GM23338 (cell line): ENCODE measurements at regions not wholly inside any gene's neighbourhood (a gene's known extent, or its start where the extent isn't known, plus 50 kb on each side); places are given as distances from the start of the nearest gene placed in this dataset.
"Not testable (repeated sequence)": the region's sequence is repeated elsewhere in the genome, so short reads cannot be mapped to it uniquely, and the experiment has no call there.

Experiments
- ATAC-seq: fragments of 200-7000 bp; cut with Tn5 transposase; 3 replicates; pipeline ENCODE4 v1.9.1; 2020
- DNase-seq: peaks from one replicate; pipeline ENCODE4 v3.0.0-alpha.2; 2015; ENCODE audit warnings: low spot score
- H2AFZ ChIP-seq: fragments of 200-600 bp; sonication (generic); 2 replicates; pipeline ENCODE4 v1.8.0; 2016; ENCODE audit warnings: antibody characterized with exemption, mild to moderate bottlenecking, moderate library complexity
- H3F3A ChIP-seq: fragments of 200-600 bp; sonication (generic); replicated peaks from 2 replicates; pipeline ENCODE4 v1.8.0; 2017; ENCODE audit warnings: antibody characterized with exemption, mixed run types, low read depth
- H3K27ac ChIP-seq: fragments of 200-600 bp; sonication (generic); 2 replicates; pipeline ENCODE4 v1.6.1; 2016; ENCODE audit warnings: low read depth
- H3K27me3 ChIP-seq: fragments of 200-600 bp; sonication (generic); 2 replicates; pipeline ENCODE4 v1.8.0; 2016; ENCODE audit warnings: mild to moderate bottlenecking, mixed run types, moderate library complexity; ENCODE audit not compliant: insufficient read depth
- H3K36me3 ChIP-seq: fragments of 200-600 bp; sonication (generic); 2 replicates; pipeline ENCODE4 v1.8.0; 2016; ENCODE audit warnings: mild to moderate bottlenecking; ENCODE audit not compliant: insufficient read depth
- H3K4me1 ChIP-seq: fragments of 200-600 bp; sonication (generic); 2 replicates; pipeline ENCODE4 v1.8.0; 2016; ENCODE audit warnings: mild to moderate bottlenecking, moderate library complexity; ENCODE audit not compliant: insufficient read depth
- H3K4me2 ChIP-seq: fragments of 200-600 bp; sonication (generic); 2 replicates; pipeline ENCODE4 v1.7.1; 2017; ENCODE audit warnings: mixed run types
- H3K4me3 ChIP-seq: fragments of 200-600 bp; sonication (generic); 2 replicates; pipeline ENCODE4 v1.6.1; 2016; ENCODE audit warnings: mixed run types
- H3K79me2 ChIP-seq: fragments of 200-600 bp; sonication (generic); replicated peaks from 2 replicates; pipeline ENCODE4 v1.8.0; 2017; ENCODE audit warnings: mild to moderate bottlenecking; ENCODE audit not compliant: insufficient read depth
- H3K9me2 ChIP-seq: fragments of 200-600 bp; sonication (generic); 2 replicates; pipeline ENCODE4 v1.8.0; 2017; ENCODE audit not compliant: insufficient read depth
- H4K20me1 ChIP-seq: fragments of 200-600 bp; sonication (generic); replicated peaks from 2 replicates; pipeline ENCODE4 v1.8.0; 2017; ENCODE audit warnings: mild to moderate bottlenecking; ENCODE audit not compliant: insufficient read depth
- H3K27ac Mint-ChIP-seq: 2 replicates; pipeline ENCODE4 v1.8.0; 2020; ENCODE audit warnings: inconsistent platforms, mild to moderate bottlenecking, moderate library complexity, mixed read lengths
- H3K27me3 Mint-ChIP-seq: 3 replicates; pipeline ENCODE4 v1.8.0; 2022; ENCODE audit warnings: low read depth, mild to moderate bottlenecking, moderate library complexity, mixed read lengths, inconsistent platforms; ENCODE audit not compliant: insufficient read depth, poor library complexity
- H3K36me3 Mint-ChIP-seq: 3 replicates; pipeline ENCODE4 v1.8.0; 2021; ENCODE audit warnings: low read depth, mild to moderate bottlenecking, inconsistent platforms, moderate library complexity, mixed read lengths
- H3K4me1 Mint-ChIP-seq: 3 replicates; pipeline ENCODE4 v1.8.0; 2020; ENCODE audit warnings: mild to moderate bottlenecking, inconsistent platforms, mixed read lengths
- H3K4me3 Mint-ChIP-seq: 3 replicates; pipeline ENCODE4 v1.8.0; 2021; ENCODE audit warnings: moderate library complexity, mild to moderate bottlenecking, inconsistent platforms, mixed read lengths
- H3K9me3 Mint-ChIP-seq: 3 replicates; pipeline ENCODE4 v1.8.0; 2020; ENCODE audit warnings: moderate library complexity, mild to moderate bottlenecking, inconsistent platforms, mixed read lengths
- NANOG ChIP-seq: IDR thresholded peaks from 2 replicates; pipeline ENCODE4 v1.6.1; 2016; ENCODE audit warnings: antibody characterized with exemption, borderline replicate concordance
- ZNF114 ChIP-seq: fragments of 250-450 bp; sonication (Bioruptor Pico); IDR thresholded peaks from 2 replicates; pipeline ENCODE4 v1.5.0; 2020; ENCODE audit warnings: mild to moderate bottlenecking, moderate library complexity
- ZNF331 ChIP-seq: fragments of 250-450 bp; sonication (Bioruptor Pico); IDR thresholded peaks from 2 replicates; pipeline ENCODE4 v1.5.0; 2020; ENCODE audit warnings: low read depth, mild to moderate bottlenecking, moderate library complexity
- TF ChIP-seq, protein P1 (sequence below): fragments of 250-450 bp; sonication (Bioruptor Pico); IDR thresholded peaks from 2 replicates; pipeline ENCODE4 v1.5.0; 2020; ENCODE audit warnings: mild to moderate bottlenecking, moderate library complexity
- TF ChIP-seq, protein P2 (sequence below): IDR thresholded peaks from one replicate; pipeline ENCODE4 v1.6.1; 2018; ENCODE audit warnings: antibody characterized with exemption; ENCODE audit not compliant: unreplicated experiment

DNA sequence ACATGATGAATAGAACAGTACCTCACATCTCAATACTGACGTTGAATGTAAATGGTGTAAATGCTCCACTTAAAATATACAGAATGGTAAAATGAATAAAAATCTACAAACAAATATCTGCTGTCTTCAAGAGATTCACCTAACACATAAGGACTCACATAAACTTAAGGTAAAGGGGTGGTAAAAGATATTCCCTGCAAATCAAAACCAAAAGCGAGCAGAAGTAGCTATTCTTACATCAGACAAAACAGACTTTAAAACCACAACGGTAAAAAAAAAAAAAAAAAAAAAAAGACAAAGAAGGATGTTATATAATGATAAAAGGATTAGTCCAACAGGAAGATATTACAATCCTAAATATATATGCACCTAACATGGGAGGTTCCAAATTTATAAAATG lies 214.0 kb upstream of the MAST4 start (continued):
- TF ChIP-seq, protein P1, sequence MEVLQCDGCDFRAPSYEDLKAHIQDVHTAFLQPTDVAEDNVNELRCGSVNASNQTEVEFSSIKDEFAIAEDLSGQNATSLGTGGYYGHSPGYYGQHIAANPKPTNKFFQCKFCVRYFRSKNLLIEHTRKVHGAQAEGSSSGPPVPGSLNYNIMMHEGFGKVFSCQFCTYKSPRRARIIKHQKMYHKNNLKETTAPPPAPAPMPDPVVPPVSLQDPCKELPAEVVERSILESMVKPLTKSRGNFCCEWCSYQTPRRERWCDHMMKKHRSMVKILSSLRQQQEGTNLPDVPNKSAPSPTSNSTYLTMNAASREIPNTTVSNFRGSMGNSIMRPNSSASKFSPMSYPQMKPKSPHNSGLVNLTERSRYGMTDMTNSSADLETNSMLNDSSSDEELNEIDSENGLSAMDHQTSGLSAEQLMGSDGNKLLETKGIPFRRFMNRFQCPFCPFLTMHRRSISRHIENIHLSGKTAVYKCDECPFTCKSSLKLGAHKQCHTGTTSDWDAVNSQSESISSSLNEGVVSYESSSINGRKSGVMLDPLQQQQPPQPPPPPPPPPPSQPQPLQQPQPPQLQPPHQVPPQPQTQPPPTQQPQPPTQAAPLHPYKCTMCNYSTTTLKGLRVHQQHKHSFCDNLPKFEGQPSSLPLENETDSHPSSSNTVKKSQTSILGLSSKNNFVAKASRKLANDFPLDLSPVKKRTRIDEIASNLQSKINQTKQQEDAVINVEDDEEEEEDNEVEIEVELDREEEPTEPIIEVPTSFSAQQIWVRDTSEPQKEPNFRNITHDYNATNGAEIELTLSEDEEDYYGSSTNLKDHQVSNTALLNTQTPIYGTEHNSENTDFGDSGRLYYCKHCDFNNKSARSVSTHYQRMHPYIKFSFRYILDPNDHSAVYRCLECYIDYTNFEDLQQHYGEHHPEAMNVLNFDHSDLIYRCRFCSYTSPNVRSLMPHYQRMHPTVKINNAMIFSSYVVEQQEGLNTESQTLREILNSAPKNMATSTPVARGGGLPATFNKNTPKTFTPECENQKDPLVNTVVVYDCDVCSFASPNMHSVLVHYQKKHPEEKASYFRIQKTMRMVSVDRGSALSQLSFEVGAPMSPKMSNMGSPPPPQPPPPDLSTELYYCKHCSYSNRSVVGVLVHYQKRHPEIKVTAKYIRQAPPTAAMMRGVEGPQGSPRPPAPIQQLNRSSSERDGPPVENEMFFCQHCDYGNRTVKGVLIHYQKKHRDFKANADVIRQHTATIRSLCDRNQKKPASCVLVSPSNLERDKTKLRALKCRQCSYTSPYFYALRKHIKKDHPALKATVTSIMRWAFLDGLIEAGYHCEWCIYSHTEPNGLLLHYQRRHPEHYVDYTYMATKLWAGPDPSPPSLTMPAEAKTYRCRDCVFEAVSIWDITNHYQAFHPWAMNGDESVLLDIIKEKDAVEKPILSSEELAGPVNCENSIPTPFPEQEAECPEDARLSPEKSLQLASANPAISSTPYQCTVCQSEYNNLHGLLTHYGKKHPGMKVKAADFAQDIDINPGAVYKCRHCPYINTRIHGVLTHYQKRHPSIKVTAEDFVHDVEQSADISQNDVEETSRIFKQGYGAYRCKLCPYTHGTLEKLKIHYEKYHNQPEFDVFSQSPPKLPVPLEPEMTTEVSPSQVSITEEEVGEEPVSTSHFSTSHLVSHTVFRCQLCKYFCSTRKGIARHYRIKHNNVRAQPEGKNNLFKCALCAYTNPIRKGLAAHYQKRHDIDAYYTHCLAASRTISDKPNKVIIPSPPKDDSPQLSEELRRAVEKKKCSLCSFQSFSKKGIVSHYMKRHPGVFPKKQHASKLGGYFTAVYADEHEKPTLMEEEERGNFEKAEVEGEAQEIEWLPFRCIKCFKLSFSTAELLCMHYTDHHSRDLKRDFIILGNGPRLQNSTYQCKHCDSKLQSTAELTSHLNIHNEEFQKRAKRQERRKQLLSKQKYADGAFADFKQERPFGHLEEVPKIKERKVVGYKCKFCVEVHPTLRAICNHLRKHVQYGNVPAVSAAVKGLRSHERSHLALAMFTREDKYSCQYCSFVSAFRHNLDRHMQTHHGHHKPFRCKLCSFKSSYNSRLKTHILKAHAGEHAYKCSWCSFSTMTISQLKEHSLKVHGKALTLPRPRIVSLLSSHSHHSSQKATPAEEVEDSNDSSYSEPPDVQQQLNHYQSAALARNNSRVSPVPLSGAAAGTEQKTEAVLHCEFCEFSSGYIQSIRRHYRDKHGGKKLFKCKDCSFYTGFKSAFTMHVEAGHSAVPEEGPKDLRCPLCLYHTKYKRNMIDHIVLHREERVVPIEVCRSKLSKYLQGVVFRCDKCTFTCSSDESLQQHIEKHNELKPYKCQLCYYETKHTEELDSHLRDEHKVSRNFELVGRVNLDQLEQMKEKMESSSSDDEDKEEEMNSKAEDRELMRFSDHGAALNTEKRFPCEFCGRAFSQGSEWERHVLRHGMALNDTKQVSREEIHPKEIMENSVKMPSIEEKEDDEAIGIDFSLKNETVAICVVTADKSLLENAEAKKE (CRISPR knock-in tag), result no peak
- TF ChIP-seq ZNF331 (CRISPR knock-in tag), result no peak
- no peak for TF ChIP-seq NANOG
- TF ChIP-seq, protein P2, sequence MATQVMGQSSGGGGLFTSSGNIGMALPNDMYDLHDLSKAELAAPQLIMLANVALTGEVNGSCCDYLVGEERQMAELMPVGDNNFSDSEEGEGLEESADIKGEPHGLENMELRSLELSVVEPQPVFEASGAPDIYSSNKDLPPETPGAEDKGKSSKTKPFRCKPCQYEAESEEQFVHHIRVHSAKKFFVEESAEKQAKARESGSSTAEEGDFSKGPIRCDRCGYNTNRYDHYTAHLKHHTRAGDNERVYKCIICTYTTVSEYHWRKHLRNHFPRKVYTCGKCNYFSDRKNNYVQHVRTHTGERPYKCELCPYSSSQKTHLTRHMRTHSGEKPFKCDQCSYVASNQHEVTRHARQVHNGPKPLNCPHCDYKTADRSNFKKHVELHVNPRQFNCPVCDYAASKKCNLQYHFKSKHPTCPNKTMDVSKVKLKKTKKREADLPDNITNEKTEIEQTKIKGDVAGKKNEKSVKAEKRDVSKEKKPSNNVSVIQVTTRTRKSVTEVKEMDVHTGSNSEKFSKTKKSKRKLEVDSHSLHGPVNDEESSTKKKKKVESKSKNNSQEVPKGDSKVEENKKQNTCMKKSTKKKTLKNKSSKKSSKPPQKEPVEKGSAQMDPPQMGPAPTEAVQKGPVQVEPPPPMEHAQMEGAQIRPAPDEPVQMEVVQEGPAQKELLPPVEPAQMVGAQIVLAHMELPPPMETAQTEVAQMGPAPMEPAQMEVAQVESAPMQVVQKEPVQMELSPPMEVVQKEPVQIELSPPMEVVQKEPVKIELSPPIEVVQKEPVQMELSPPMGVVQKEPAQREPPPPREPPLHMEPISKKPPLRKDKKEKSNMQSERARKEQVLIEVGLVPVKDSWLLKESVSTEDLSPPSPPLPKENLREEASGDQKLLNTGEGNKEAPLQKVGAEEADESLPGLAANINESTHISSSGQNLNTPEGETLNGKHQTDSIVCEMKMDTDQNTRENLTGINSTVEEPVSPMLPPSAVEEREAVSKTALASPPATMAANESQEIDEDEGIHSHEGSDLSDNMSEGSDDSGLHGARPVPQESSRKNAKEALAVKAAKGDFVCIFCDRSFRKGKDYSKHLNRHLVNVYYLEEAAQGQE, result no peak
- TF ChIP-seq ZNF114 (CRISPR knock-in tag), result no peak

DNA sequence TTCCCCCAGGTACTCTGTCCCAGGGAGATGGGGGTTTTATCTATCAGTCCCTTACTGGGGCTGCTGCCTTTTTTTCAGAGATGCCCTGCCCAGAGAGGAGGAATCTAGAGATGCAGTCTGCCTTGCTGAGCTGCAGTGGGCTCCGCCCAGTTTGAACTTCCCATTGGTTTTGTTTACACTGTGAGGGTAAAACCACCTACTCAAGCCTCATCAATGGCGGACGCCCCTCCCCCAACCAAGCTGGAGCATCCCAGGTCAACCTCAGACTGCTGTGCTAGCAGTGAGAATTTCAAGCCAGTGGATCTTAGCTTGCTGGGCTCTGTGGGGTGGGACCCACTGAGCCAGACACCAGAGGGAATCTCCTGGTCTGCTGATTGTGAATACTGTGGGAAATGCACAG lies 191.0 kb upstream of the MAST4 start:
- H2AFZ ChIP-seq, result peak overlapping the region; percentile 14; the same call in 1 of the 2 replicates
- H3K9me2 ChIP-seq, H3K4me1 Mint-ChIP-seq, H3K79me2 ChIP-seq, ATAC-seq, H3K27ac Mint-ChIP-seq, H4K20me1 ChIP-seq, H3K4me3 ChIP-seq, H3K27ac ChIP-seq, H3K9me3 Mint-ChIP-seq, H3K36me3 Mint-ChIP-seq, H3K27me3 Mint-ChIP-seq, H3K27me3 ChIP-seq, H3K4me1 ChIP-seq, H3K4me2 ChIP-seq, H3F3A ChIP-seq, H3K36me3 ChIP-seq, H3K4me3 Mint-ChIP-seq: not testable (repeated sequence)
- peak; percentile 9 for DNase-seq
